Inflammatory macrophage treated with lipopolysaccharide for 1 hour (primary cell): ENCODE measurements at regions not wholly inside any gene's neighbourhood (a gene's known extent, or its start where the extent isn't known, plus 50 kb on each side); places are given as distances from the start of the nearest gene placed in this dataset.
"Not testable (repeated sequence)": the region's sequence is repeated elsewhere in the genome, so short reads cannot be mapped to it uniquely, and the experiment has no call there.

Source experiments
- DNase-seq, 2 donors: peaks; one replicate each; pipeline ENCODE4 v3.0.0-alpha.2; 2020 to 2022

DNA sequence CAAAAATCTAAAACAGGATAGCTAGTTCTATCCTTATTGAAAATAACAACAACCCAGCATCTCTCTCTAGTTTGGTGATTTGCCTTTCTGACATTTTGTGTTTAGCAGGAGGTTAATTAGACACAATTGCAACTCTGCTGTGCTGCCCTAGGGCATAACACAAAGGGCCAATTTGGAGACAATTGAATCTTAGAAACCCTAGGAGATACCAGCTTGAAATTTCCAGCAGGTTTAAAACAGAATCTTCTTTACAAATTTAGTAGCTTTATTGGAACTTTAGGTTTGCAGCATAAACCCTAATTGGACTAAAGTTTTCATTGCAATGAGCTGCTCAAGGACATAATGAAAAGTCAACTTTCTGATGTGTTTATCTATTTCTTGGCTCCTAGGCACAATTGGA, 166.7 kb upstream of the FER start:
- DNase-seq = no peak

- DNase-seq = no peak
Measured at GRCh38 chr5:108579236-108579635, 168.5 kb upstream of the FER start.

DNA sequence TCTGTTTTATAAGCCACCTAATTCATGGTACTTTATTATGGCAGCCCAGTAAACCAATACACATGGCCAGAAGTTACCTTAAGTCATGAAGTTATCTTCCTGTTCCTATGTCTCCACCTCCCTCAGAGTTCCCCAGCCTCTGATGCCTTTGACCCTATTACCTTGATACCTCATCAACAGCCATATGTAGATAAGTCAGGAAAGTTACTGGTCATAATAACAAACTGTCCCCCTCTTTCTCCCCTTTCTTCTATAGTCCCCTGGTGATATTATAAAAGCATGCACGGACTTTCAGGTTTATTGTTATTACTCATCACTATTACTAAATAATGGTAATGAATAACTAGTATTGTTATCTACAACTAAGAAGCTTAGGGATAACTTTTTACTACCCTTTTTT, 168.9 kb upstream of the FER start:
- DNase-seq = no peak

GRCh38 chr5:108567429-108567828, 180.3 kb upstream of the FER start:
- DNase-seq = no peak

DNA sequence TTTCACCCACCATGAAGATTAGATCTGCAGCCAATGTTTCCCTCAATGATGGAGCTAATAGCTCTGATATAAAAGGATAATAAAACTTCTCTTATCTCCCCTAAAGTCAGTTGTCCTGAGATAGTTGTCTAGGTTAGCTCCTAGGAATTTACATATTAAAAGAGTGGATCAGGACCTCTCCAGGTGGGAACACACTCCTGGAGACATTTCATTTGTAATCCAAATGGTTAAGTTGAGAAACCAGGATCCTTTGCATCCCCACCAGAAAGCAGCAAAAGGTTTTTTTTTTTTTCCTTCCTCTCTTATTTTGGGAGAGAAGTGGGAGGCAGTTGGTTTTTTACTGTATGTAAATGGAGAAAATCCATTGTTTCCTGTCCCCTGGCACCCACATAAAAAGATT, 182.5 kb upstream of the FBXL17 start:
- no peak for DNase-seq

DNA sequence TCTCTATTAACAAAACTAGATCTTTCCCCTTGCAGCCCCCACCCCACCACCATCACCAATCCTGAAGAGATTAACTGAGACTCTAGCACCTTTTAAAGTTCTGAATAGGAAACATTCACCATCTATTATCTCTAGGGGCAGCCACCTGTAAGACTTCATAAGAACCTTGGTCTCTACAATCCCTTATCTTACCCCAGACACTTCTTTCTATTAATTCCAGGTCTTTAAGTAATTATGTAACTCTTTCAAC, 180.2 kb upstream of the FBXL17 start:
- DNase-seq = no peak

DNA sequence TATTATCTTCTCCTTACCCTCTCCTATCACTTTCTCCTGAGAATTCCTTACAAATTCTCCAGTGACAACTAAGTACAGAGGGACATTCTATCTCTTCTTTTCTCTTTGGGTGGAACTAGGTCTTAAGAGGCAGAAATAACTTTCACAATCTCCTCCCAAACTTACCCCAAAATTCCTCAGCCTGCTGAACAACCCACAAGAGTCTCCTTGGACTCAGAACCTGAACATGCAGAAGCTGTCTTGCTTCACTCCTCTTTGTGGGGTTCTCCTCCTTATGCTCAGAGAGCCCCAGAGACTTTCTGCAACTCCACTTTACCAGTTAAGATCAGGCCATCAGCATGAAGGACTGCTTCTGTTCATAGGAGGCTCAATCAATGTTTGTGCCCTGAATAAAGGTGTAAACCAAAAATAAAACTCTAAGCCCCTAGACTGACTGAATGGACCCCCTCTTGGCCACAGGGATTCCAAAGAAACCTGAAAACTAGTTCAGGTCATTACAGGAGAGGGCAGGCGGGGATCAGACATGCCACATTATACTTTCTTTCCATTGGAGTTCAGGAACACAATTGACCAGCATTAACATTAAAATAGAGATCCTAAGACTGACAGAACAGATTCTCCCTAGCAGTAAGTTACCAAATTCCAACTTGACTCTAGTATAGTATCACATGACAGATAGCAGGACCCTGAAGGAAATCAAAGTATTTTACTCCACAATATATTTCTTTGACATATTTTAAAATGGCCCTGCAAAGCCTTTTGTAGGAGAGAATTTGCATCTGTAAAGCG, 179.7 kb upstream of the FBXL17 start:
- DNase-seq = no peak

GRCh38 chr5:108560581-108560980, 178.7 kb upstream of the FBXL17 start:
- no peak for DNase-seq

DNA sequence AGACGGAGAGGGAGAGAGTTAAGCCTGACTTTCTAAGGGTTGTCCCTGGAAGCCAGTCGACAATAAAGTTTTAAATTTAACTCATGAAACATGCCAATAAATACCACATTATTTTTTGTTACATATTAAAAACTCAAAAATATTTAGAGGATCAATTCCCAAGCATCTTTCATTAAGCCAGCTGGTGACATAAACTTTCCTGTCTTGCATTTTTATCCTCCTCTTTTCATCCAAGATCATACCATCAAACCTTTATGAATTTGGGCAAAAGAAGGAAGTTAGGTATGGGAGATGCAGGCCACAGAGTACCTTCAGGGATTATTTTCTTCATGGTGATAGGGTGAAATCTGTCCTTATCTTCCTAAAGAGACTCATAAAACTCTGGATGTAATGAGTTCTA, 178.3 kb upstream of the FBXL17 start:
- DNase-seq = no peak

DNA sequence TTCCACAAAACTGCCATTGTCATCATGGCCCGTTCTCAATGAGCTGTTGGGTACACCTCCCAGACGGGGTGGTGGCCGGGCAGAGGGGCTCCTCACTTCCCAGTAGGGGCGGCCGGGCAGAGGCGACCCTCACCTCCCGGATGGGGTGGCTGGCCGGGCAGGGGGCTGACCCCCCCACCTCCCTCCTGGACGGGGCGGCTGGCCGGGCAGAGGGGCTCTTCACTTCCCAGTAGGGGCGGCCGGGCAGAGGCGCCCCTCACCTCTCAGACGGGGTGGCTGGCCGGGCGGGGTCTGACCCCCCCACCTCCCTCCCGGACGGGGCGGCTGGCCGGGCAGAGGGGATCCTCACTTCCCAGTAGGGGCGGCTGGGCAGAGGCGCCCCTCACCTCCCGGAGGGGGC, 176.9 kb upstream of the FBXL17 start:
- DNase-seq = not testable (repeated sequence)

DNA sequence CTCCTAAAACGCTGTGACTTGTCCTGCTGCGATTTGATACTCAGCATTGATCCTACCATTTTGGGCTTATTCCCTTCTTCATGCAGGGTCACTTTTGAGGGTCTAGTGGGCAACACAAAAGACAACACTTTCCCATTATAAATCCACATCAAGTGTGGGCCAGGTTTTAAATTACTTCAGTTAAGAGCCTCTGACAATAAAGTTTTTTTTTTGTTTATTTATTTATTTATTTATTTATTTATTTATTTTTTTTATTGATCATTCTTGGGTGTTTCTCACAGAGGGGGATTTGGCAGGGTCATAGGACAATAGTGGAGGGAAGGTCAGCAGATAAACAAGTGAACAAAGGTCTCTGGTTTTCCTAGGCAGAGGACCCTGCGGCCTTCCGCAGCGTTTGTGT, 176.2 kb upstream of the FBXL17 start:
- not testable (repeated sequence) for DNase-seq

DNA sequence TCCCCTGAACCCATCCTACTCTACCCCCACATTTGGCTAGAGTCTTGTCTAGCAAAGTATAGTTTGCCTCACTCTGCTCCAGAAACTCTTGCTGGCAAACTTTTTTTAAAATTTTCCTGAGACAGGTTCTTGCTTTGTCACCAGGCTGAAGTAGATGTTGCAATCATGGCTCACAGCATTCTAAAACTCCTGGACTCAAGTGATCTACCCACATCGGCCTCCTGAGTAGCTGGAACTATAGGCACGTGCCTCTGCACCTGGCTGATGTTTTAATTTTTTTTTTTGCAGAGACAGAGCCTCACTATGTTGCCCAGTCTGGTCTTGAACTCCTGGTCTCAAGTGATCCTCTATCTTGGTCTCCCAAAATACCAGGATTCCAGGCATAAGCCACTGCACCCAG, 175.8 kb upstream of the FBXL17 start:
- DNase-seq = no peak

DNA sequence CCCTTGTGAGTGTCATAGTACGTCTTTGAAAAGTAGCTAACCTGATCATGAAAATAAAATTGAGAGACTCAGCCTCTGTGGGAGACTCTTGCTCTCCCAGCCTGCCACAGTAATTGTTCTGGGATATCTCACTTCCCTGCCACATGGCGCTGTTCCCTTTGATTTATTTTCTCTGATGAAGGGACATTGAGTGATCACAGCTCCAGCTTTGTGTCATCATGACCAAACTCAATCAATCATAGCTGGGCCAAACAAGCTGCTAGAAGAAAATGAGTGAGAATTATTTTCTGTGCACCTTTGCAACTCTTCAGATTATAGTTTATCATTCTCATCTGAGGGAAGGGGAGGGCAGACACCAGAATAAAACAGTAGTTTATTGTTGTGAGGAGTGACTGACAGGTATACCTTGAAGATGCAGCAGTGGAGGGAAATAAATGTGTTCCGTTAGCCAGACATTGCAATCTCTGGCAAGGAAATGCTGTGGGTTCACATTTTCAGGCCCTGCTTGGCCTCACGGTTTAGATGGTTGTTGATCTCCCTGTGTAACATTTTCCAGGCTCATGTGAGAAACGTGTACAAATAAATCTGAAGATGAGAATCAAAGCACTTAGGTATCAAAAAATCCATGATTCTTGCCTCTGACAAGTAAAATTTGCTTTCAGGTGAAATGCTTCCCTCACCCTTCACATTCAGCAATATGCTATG, 174.7 kb upstream of the FBXL17 start:
- DNase-seq = no peak

DNA sequence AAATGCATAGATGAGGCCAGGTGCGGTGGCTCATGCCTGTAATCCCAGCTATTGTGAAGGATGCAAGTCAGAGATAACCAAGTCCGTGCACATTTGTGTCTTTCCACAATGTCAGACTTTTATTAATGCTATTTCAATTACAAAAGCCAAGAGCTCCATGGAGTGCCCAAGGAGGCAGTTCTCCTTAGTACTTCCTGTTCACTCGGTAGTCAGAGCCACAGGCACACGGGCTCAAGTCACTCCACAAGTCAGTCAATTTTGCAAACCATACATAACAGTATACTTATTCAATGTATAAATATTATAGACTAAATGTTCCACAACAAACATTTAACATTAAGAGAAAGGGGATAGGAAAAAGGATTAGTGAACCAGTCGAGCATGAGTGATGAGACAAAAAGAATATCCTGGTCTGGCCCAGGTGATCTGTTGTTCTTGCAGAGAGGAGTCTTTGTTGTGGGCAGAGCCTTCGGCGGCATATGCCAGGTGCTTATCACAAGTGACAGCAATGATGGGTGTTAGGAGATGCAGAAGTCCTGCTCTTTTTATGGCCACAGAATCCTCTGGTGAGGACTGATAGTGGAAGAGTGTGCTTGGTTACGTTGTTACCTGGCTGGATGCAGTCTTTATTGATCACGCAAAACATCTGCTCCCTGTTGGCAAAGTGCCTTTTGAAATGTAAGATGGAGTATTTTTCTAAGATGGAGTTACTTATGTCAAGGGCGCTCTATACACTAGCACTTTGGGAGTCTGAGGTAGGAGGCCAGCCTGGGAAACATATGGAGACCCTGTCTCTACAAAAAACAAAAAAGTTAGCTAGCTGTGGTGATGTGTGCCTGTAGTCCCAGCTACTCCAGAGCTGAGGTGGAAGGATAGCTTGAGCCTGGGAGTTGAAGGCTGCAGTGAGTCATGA, 167.0 kb upstream of the FBXL17 start:
- DNase-seq = no peak

DNA sequence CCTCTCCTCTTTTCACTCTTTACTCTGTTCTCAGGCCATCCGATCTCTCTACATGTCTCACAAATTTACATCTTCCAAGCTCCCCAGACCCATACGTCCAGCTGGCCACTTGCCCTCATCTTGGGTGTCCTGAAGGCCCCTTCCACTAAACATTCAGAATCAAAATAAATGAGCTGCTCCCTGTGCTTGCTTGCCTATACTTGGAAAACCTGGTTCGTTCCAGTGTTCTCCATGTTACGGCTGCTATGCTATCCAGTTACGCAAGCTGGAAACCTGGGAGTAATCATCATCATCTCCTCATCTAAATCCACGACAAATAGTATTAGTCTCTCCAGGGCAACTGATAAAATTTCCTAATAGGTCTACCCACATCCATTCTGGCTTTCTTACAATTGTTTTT, 165.0 kb upstream of the FBXL17 start:
- DNase-seq = no peak

DNA sequence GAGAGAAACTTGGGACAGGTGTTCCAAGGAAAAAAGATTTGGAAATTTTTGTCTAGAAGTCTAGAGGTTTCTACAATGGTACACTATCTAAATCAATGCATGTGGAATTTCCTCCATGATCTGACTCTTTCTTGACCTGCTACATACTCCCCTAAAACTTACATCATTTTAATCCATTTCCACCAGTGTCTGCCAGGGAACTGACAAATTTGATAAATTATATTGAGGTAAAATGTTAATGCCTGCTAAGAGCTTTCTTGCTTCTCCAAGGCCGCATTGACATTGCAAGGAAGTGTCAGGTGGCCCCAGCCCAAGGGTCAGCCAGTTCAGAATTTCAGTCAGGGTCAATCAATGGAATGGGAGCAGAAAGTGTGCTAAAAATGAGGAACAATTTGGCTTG, 163.4 kb upstream of the FBXL17 start:
- DNase-seq = no peak

- DNase-seq = no peak
Measured at GRCh38 chr5:108543486-108543885, 161.6 kb upstream of the FBXL17 start.

DNA sequence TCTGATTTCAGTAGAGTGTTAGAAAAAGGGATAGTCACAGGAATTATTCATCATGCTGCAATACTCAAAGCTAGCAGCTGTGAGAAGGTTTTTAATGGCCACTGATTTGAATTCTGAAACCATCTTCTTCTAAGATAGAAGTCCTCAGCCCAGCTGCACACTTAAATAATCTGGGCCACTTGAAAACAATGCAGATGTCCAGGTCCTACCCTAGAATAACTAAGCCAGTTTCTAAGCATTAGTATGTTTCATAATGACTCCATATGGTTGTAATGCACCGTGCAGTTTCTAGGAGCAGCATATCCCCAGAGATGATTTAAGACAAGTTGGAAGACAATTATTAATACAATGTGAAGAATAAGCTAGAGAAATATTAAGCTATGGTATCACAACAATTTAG, 159.9 kb upstream of the FBXL17 start:
- no peak for DNase-seq

GRCh38 chr5:108536321-108536720, 154.4 kb upstream of the FBXL17 start:
- no peak for DNase-seq

GRCh38 chr5:108532129-108532445, 150.2 kb upstream of the FBXL17 start:
- DNase-seq = not testable (repeated sequence)

- DNase-seq = no peak
Measured at GRCh38 chr5:108531367-108532128, 149.7 kb upstream of the FBXL17 start.

DNA sequence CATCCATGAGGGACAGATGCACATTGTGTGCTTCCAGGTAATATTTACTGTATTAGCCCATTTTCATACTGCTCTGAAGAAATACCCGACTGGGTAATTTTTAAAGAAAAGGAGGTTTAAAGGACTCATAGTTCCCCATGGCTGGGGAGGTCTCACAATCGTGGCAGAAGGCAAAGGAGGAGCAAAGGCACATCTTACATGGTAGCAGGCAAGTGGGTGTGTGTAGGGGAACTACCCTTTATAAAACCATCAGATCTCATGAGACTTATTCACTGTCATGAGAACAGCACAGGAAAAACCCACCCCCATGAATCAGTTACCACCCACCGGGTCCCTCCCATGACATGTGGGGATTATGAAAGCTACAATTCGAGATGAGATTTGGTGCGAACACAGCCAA, 148.8 kb upstream of the FBXL17 start:
- no peak for DNase-seq

- DNase-seq = no peak
Measured at GRCh38 chr5:108529381-108529780, 147.5 kb upstream of the FBXL17 start.
